Thymus (tissue), 11 donors: ENCODE measurements at regions not wholly inside any gene's neighbourhood (a gene's known extent, or its start where the extent isn't known, plus 50 kb on each side); places are given as distances from the start of the nearest gene placed in this dataset.

ENCODE experiments used
- DNase-seq, 9 donors: peaks; one replicate each; pipeline ENCODE4 v3.0.0-alpha.2; 2013; ENCODE audit warnings: low spot score in 9 of 9, low read depth in 6 of 9, missing footprints in 1 of 9
- H3K27ac ChIP-seq, 2 donors: one replicate each; pipeline ENCODE4 v1.5.1; 2013; ENCODE audit warnings: control low read depth in 1 of 2, low read depth in 1 of 2, low read length in 1 of 2, mild to moderate bottlenecking in 1 of 2, moderate library complexity in 1 of 2
- H3K27me3 ChIP-seq, 2 donors: one replicate each; pipeline ENCODE4 v1.5.1; 2013; ENCODE audit warnings: low read length in 1 of 2; ENCODE audit not compliant: control insufficient read depth in 2 of 2, insufficient read depth in 1 of 2
- H3K36me3 ChIP-seq, 2 donors: one replicate each; pipeline ENCODE4 v1.5.1; 2013; ENCODE audit warnings: low read length in 1 of 2, mild to moderate bottlenecking in 1 of 2, moderate library complexity in 1 of 2; ENCODE audit not compliant: control insufficient read depth in 2 of 2, insufficient read depth in 2 of 2
- H3K4me1 ChIP-seq, 2 donors: one replicate each; pipeline ENCODE4 v1.5.1; 2013; ENCODE audit warnings: low read length in 2 of 2; ENCODE audit not compliant: control insufficient read depth in 2 of 2, insufficient read depth in 2 of 2
- H3K4me3 ChIP-seq, 2 donors: one replicate each; pipeline ENCODE4 v1.5.1; 2013; ENCODE audit warnings: low read length in 2 of 2, control low read depth in 1 of 2, mild to moderate bottlenecking in 1 of 2
- H3K9me3 ChIP-seq, 2 donors: one replicate each; pipeline ENCODE4 v1.5.1; 2013; ENCODE audit warnings: low read length in 1 of 2, mild to moderate bottlenecking in 1 of 2; ENCODE audit not compliant: control insufficient read depth in 2 of 2, insufficient read depth in 1 of 2
- WGBS: extraction: QIAGEN DNeasy Blood & Tissue Kit; methylation state at CpG from one replicate; pipeline ENCODE4 v1.1.7; 2013; 5-methylcytosine and 5-hydroxymethylcytosine counted together
- donor health status: healthy.

DNA sequence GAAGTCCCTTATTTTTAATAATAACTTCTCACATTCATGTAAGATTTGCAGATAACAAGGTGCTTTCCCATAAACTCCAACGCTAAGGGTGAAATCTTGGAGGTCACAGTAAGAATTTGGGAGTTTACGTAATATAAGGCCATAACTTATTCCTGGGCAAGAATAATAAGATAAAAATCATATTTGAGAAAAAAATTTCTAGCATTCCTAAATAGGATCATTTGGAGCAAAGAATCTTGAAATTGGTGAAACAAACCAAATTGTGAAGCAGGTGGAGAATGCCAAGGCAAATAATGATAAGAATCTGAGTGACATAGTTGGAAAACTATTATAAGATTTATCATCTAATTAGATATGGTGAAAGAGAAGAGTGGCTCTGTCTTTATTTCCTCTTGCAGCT is 50.4 kb upstream of the FGF16 start:
- no peaks in the 10 kb centered on the region for H3K4me1 ChIP-seq
- no peak overlapping the region for H3K27ac ChIP-seq
- 98% methylated on average over 2 of the region's 2 CpGs for WGBS
- H3K27me3 ChIP-seq, result no peaks in the 10 kb centered on the region
- H3K9me3 ChIP-seq, result no peaks in the 10 kb centered on the region
- H3K36me3 ChIP-seq, result no peaks in the 10 kb centered on the region
- no peak overlapping the region for H3K4me3 ChIP-seq
- DNase-seq, result no peak
